ENCODE measurements at regions not wholly inside any gene's neighbourhood (a gene's known extent, or its start where the extent isn't known, plus 50 kb on each side); places are given as distances from the start of the nearest gene placed in this dataset.
"Not testable (repeated sequence)": the region's sequence is repeated elsewhere in the genome, so short reads cannot be mapped to it uniquely, and the experiment has no call there.

- no peak for DNase-seq
These were observed 468.1 kb downstream of the CD83 start for GRCh38 chr6:14585689-14586088.

- DNase-seq = no peak
These were observed 471.6 kb downstream of the CD83 start for GRCh38 chr6:14589175-14589574.

- no peak for DNase-seq
These were observed 473.0 kb downstream of the CD83 start for GRCh38 chr6:14590586-14590985.

- no peak for DNase-seq
These were observed 474.4 kb downstream of the CD83 start for GRCh38 chr6:14591998-14592397.

GRCh38 chr6:14593286-14593685 is 475.7 kb downstream of the CD83 start:
- no peak for DNase-seq

- DNase-seq = no peak
These were observed 478.2 kb downstream of the CD83 start for GRCh38 chr6:14595751-14596150.

- DNase-seq = no peak
These were observed 478.8 kb downstream of the CD83 start for GRCh38 chr6:14596410-14596809.

- no peak for DNase-seq
These were observed 479.5 kb downstream of the CD83 start for GRCh38 chr6:14597090-14597489.

- no peak for DNase-seq
These were observed 480.7 kb downstream of the CD83 start for GRCh38 chr6:14598017-14598864.

GRCh38 chr6:14600306-14600705 is 482.7 kb downstream of the CD83 start:
- not testable (repeated sequence) for DNase-seq

GRCh38 chr6:14601490-14601889 is 483.9 kb downstream of the CD83 start:
- no peak for DNase-seq

- no peak for DNase-seq
These were observed 488.8 kb downstream of the CD83 start for GRCh38 chr6:14606353-14606752.

- no peak for DNase-seq
These were observed 492.6 kb downstream of the CD83 start for GRCh38 chr6:14610141-14610540.

GRCh38 chr6:14612016-14612980 is 494.7 kb downstream of the CD83 start:
- no peak for DNase-seq

- no peak for DNase-seq
These were observed 497.1 kb downstream of the CD83 start for GRCh38 chr6:14614631-14615030.

- no peak for DNase-seq
These were observed 499.1 kb downstream of the CD83 start for GRCh38 chr6:14616656-14617055.

- DNase-seq = no peak
These were observed 501.3 kb downstream of the CD83 start for GRCh38 chr6:14618759-14619418.

GRCh38 chr6:14619419-14619781 is 501.8 kb downstream of the CD83 start:
- DNase-seq = no peak

GRCh38 chr6:14620522-14620921 is 502.9 kb downstream of the CD83 start:
- DNase-seq = no peak

- no peak for DNase-seq
These were observed 503.9 kb downstream of the CD83 start for GRCh38 chr6:14621518-14621917.

GRCh38 chr6:14622085-14622484 is 504.5 kb downstream of the CD83 start:
- DNase-seq = no peak

GRCh38 chr6:14622909-14623505 is 505.4 kb downstream of the CD83 start:
- DNase-seq = no peak
